ENCODE measurements at regions not wholly inside any gene's neighbourhood (a gene's known extent, or its start where the extent isn't known, plus 50 kb on each side); places are given as distances from the start of the nearest gene placed in this dataset.

GRCh38 chr4:160580581-160580980, 1477.7 kb downstream of the RAPGEF2 start:
- H3K36me3 ChIP-seq = no peaks in the 10 kb centered on the region
- H3K9me3 ChIP-seq = no peaks in the 10 kb centered on the region
- no peaks in the 10 kb centered on the region for H3K27me3 ChIP-seq
- H3K4me1 ChIP-seq = no peaks in the 10 kb centered on the region
- WGBS, 2 donors (ENCODE audit: low coverage in 1 of 2) = 50 to 67% methylated on average over 1 of the region's 1 CpG
- no peak overlapping the region for H3K4me3 ChIP-seq
- no peak for TF ChIP-seq CTCF (IDR thresholded peaks at IDR 0.05)
- no peak for TF ChIP-seq POLR2A (IDR thresholded peaks at IDR 0.05)
- no peak for TF ChIP-seq EP300 (IDR thresholded peaks at IDR 0.05)
- no peak for TF ChIP-seq POLR2AphosphoS5 (IDR thresholded peaks at IDR 0.05)
- ATAC-seq = no peak
- no peak overlapping the region for H3K27ac ChIP-seq

- TF ChIP-seq EP300 (IDR thresholded peaks at IDR 0.05) (no peak), POLR2A (IDR thresholded peaks at IDR 0.05) (no peak), CTCF (IDR thresholded peaks at IDR 0.05) (no peak), POLR2AphosphoS5 (IDR thresholded peaks at IDR 0.05) (no peak)
- whole genome bisulfite sequencing, 2 donors (ENCODE audit: low coverage in 1 of 2) = 33 to 57% methylated on average over 4 of the region's 4 CpGs
- Histone ChIP-seq H3K27me3 (no peaks in the 10 kb centered on the region), H3K27ac (no peak overlapping the region), H3K9me3 (no peaks in the 10 kb centered on the region), H3K4me3 (no peak overlapping the region), H3K36me3 (no peaks in the 10 kb centered on the region), H3K4me1 (no peaks in the 10 kb centered on the region)
- no peak for ATAC-seq
Measured at GRCh38 chr4:160592258-160592657, 1489.4 kb downstream of the RAPGEF2 start.

- no peak overlapping the region for H3K4me3 ChIP-seq
- H3K27me3 ChIP-seq = no peaks in the 10 kb centered on the region
- H3K9me3 ChIP-seq = no peaks in the 10 kb centered on the region
- ATAC-seq = no peak
- H3K27ac ChIP-seq = no peak overlapping the region
- H3K36me3 ChIP-seq = no peaks in the 10 kb centered on the region
- WGBS, 2 donors (ENCODE audit: low coverage in 1 of 2) = 38 to 52% methylated on average over 5 of the region's 5 CpGs
- TF ChIP-seq POLR2AphosphoS5 (IDR thresholded peaks at IDR 0.05) (no peak), POLR2A (IDR thresholded peaks at IDR 0.05) (no peak), EP300 (IDR thresholded peaks at IDR 0.05) (no peak), CTCF (IDR thresholded peaks at IDR 0.05) (no peak)
- H3K4me1 ChIP-seq = no peaks in the 10 kb centered on the region
Measured at GRCh38 chr4:160595646-160596045, 1492.8 kb downstream of the RAPGEF2 start.

GRCh38 chr4:160604541-160604940, 1501.7 kb downstream of the RAPGEF2 start:
- Histone ChIP-seq H3K27me3 (no peaks in the 10 kb centered on the region), H3K27ac (no peak overlapping the region), H3K4me1 (no peaks in the 10 kb centered on the region), H3K9me3 (no peaks in the 10 kb centered on the region), H3K36me3 (no peaks in the 10 kb centered on the region), H3K4me3 (no peak overlapping the region)
- WGBS, 2 donors (ENCODE audit: low coverage in 1 of 2) = 66 to 69% methylated on average over 4 of the region's 4 CpGs
- TF ChIP-seq CTCF (IDR thresholded peaks at IDR 0.05) = no peak
- TF ChIP-seq POLR2AphosphoS5 (IDR thresholded peaks at IDR 0.05) = no peak
- no peak for TF ChIP-seq EP300 (IDR thresholded peaks at IDR 0.05)
- no peak for TF ChIP-seq POLR2A (IDR thresholded peaks at IDR 0.05)
- ATAC-seq = no peak

- Histone ChIP-seq H3K36me3 (no peaks in the 10 kb centered on the region), H3K9me3 (no peaks in the 10 kb centered on the region), H3K4me3 (no peak overlapping the region), H3K27me3 (no peaks in the 10 kb centered on the region), H3K4me1 (no peaks in the 10 kb centered on the region), H3K27ac (no peak overlapping the region)
- WGBS, 2 donors (ENCODE audit: low coverage in 1 of 2) = 75 to 81% methylated on average over 3 of the region's 3 CpGs
- ATAC-seq = no peak
- no peak for TF ChIP-seq POLR2A (IDR thresholded peaks at IDR 0.05)
- no peak for TF ChIP-seq POLR2AphosphoS5 (IDR thresholded peaks at IDR 0.05)
- no peak for TF ChIP-seq CTCF (IDR thresholded peaks at IDR 0.05)
- no peak for TF ChIP-seq EP300 (IDR thresholded peaks at IDR 0.05)
Measured at GRCh38 chr4:160611181-160611580, 1508.3 kb downstream of the RAPGEF2 start.

Data from gastroesophageal sphincter (tissue), 4 donors.